Activated T-cell treated with anti-CD3 and anti-CD28 coated beads, Interleukin-2, amount 50 U/mL, for 4 hours (primary cell): ENCODE measurements at regions not wholly inside any gene's neighbourhood (a gene's known extent, or its start where the extent isn't known, plus 50 kb on each side); places are given as distances from the start of the nearest gene placed in this dataset.

Experiments used
- ATAC-seq, 2 donors: fragments of 200-7000 bp; cut with Tn5 transposase; one replicate each; pipeline ENCODE4 v1.10.0; 2021
- DNase-seq: peaks from one replicate; pipeline ENCODE4 v3.0.0-alpha.2; 2020
- H3K27me3 Mint-ChIP-seq: one replicate; pipeline ENCODE4 v1.8.0; 2021; ENCODE audit warnings: low read depth, mixed read lengths
- H3K36me3 Mint-ChIP-seq: one replicate; pipeline ENCODE4 v1.8.0; 2022; ENCODE audit warnings: mixed read lengths; ENCODE audit not compliant: insufficient read depth
- H3K4me1 Mint-ChIP-seq: one replicate; pipeline ENCODE4 v1.8.0; 2021; ENCODE audit warnings: low read depth, mixed read lengths
- H3K4me3 Mint-ChIP-seq: one replicate; pipeline ENCODE4 v1.8.0; 2021; ENCODE audit warnings: mild to moderate bottlenecking, moderate library complexity, mixed read lengths
- H3K9me3 Mint-ChIP-seq: one replicate; pipeline ENCODE4 v1.8.0; 2021; ENCODE audit warnings: mixed read lengths

- no peaks in the 10 kb centered on the region for H3K36me3 Mint-ChIP-seq
- DNase-seq (no peak), ATAC-seq (no peak)
- no peak overlapping the region for H3K4me3 Mint-ChIP-seq
- peaks cover 17% of the 10 kb centered on the region for H3K9me3 Mint-ChIP-seq
- no peaks in the 10 kb centered on the region for H3K4me1 Mint-ChIP-seq
- no peaks in the 10 kb centered on the region for H3K27me3 Mint-ChIP-seq
Observed at GRCh38 chr14:87465770-87466169, 527.2 kb downstream of the GALC start.

DNA sequence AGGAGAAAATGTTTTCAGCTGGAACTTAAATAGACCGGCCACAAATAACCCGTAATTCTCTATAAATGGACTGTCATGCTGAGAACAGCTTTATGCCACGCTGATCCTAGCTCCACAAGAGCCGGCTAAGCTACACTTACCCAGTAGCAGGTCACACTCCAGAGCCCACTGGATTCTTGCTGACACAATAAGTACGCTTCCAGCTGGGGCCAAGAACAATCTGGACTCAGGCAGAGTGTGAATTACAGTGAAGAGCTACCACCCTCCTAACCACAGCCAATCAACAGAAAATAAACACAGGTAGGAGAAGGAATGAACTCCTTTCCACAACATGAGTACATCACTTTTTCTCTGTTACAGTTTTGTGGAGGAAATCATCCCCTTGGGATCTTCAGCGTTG, 531.3 kb downstream of the GALC start:
- no peak for ATAC-seq
- DNase-seq, result no peak
- Mint-ChIP-seq H3K9me3 (peaks cover 14% of the 10 kb centered on the region), H3K36me3 (no peaks in the 10 kb centered on the region), H3K4me1 (no peaks in the 10 kb centered on the region), H3K27me3 (no peaks in the 10 kb centered on the region), H3K4me3 (no peak overlapping the region)

GRCh38 chr14:87457720-87458119, 535.3 kb downstream of the GALC start:
- ATAC-seq (no peak), DNase-seq (no peak)
- Mint-ChIP-seq H3K9me3 (peaks cover 9% of the 10 kb centered on the region), H3K36me3 (no peaks in the 10 kb centered on the region), H3K4me3 (no peak overlapping the region), H3K27me3 (no peaks in the 10 kb centered on the region), H3K4me1 (no peaks in the 10 kb centered on the region)

DNA sequence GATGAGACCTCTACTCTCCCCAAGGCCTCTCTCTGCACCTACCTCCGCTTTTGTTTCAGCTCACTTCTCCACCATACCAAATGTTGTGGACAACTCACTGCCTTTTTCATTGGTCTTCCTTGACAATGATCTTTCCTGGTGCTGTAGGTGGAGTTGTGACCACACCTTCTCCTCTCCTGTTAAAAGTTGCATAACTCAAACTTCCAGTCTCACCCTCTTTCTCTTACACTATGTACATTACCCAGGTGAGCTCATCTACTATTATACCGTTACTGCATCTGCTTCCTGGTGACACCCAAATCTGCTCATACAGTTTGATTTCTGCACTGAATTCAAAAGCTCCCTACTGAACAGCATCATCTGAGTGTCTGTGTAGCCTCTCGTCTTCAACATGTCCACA, 542.8 kb downstream of the GALC start:
- Mint-ChIP-seq H3K36me3 (no peaks in the 10 kb centered on the region), H3K4me3 (no peak overlapping the region), H3K27me3 (no peaks in the 10 kb centered on the region), H3K4me1 (no peaks in the 10 kb centered on the region), H3K9me3 (peaks cover 8% of the 10 kb centered on the region)
- DNase-seq (no peak), ATAC-seq (no peak)

DNA sequence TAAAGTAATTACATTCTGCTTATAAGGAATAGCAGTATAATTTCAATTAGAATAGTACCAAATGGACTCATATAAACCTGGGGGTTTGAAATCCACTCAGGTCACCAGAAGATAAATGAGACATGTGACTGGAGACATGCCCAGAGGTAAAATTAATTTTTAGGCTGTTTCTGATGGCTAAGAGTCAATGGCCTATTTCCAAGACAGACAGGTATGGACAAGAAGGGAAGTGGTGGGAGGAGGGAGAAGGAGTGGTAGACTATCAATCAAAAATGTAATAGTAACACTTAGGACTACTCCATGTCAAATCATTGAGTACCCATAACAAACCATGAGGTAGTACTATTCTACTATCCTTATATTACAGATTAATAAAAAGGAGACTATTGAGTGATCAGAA, 544.0 kb downstream of the GALC start:
- peaks cover 8% of the 10 kb centered on the region for H3K9me3 Mint-ChIP-seq
- no peak overlapping the region for H3K4me3 Mint-ChIP-seq
- no peaks in the 10 kb centered on the region for H3K4me1 Mint-ChIP-seq
- ATAC-seq (no peak), DNase-seq (no peak)
- no peaks in the 10 kb centered on the region for H3K27me3 Mint-ChIP-seq
- no peaks in the 10 kb centered on the region for H3K36me3 Mint-ChIP-seq

DNA sequence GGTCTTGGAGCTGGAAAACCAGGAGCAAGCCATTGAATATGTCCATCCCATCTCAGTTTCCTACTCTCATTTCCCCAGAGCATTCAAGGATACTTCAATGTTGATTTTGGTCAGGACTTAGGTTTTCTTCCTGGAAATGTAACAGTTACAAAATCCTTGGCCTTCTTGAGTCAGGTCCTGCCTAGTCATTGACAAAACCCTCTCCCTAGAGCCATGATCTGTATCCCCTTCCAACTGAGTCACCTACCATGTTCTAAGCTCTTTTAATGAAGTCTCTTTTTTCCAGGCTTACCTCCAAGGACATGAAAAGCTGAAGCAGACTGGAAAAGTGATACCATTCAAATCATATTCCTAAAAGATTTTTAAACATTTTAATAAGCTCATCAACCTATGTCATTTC, 549.2 kb downstream of the GALC start:
- ATAC-seq (no peak), DNase-seq (no peak)
- no peak overlapping the region for H3K4me3 Mint-ChIP-seq
- no peaks in the 10 kb centered on the region for H3K27me3 Mint-ChIP-seq
- no peaks in the 10 kb centered on the region for H3K4me1 Mint-ChIP-seq
- H3K36me3 Mint-ChIP-seq, result no peaks in the 10 kb centered on the region
- H3K9me3 Mint-ChIP-seq, result peaks cover 8% of the 10 kb centered on the region

GRCh38 chr14:87443039-87443438, 549.9 kb downstream of the GALC start:
- H3K4me3 Mint-ChIP-seq, result no peak overlapping the region
- DNase-seq (no peak), ATAC-seq (no peak)
- no peaks in the 10 kb centered on the region for H3K27me3 Mint-ChIP-seq
- no peaks in the 10 kb centered on the region for H3K4me1 Mint-ChIP-seq
- H3K9me3 Mint-ChIP-seq, result peaks cover 12% of the 10 kb centered on the region
- no peaks in the 10 kb centered on the region for H3K36me3 Mint-ChIP-seq

- ATAC-seq, result no peak
- peaks cover 13% of the 10 kb centered on the region for H3K9me3 Mint-ChIP-seq
- no peaks in the 10 kb centered on the region for H3K4me1 Mint-ChIP-seq
- no peak for DNase-seq
- no peaks in the 10 kb centered on the region for H3K36me3 Mint-ChIP-seq
- H3K27me3 Mint-ChIP-seq, result no peaks in the 10 kb centered on the region
- H3K4me3 Mint-ChIP-seq, result no peak overlapping the region
Observed at GRCh38 chr14:87437158-87437557, 555.8 kb downstream of the GALC start.

GRCh38 chr14:87434680-87435079, 558.3 kb downstream of the GALC start:
- DNase-seq (no peak), ATAC-seq (no peak)
- no peaks in the 10 kb centered on the region for H3K27me3 Mint-ChIP-seq
- H3K4me1 Mint-ChIP-seq, result no peaks in the 10 kb centered on the region
- H3K9me3 Mint-ChIP-seq, result peaks cover 16% of the 10 kb centered on the region
- H3K36me3 Mint-ChIP-seq, result no peaks in the 10 kb centered on the region
- H3K4me3 Mint-ChIP-seq, result no peak overlapping the region

GRCh38 chr14:87434011-87434410, 559.0 kb downstream of the GALC start:
- peaks cover 16% of the 10 kb centered on the region for H3K9me3 Mint-ChIP-seq
- ATAC-seq (no peak), DNase-seq (no peak)
- no peaks in the 10 kb centered on the region for H3K27me3 Mint-ChIP-seq
- no peaks in the 10 kb centered on the region for H3K36me3 Mint-ChIP-seq
- no peaks in the 10 kb centered on the region for H3K4me1 Mint-ChIP-seq
- H3K4me3 Mint-ChIP-seq, result no peak overlapping the region

GRCh38 chr14:87432698-87433097, 560.3 kb downstream of the GALC start:
- Mint-ChIP-seq H3K4me1 (no peaks in the 10 kb centered on the region), H3K9me3 (peaks cover 11% of the 10 kb centered on the region), H3K36me3 (no peaks in the 10 kb centered on the region), H3K27me3 (no peaks in the 10 kb centered on the region), H3K4me3 (no peak overlapping the region)
- no peak for ATAC-seq
- DNase-seq, result no peak

GRCh38 chr14:87430810-87431209, 562.2 kb downstream of the GALC start:
- H3K4me3 Mint-ChIP-seq, result no peak overlapping the region
- DNase-seq, result no peak
- no peaks in the 10 kb centered on the region for H3K27me3 Mint-ChIP-seq
- no peaks in the 10 kb centered on the region for H3K36me3 Mint-ChIP-seq
- no peaks in the 10 kb centered on the region for H3K4me1 Mint-ChIP-seq
- ATAC-seq, result no peak
- H3K9me3 Mint-ChIP-seq, result peaks cover 11% of the 10 kb centered on the region

DNA sequence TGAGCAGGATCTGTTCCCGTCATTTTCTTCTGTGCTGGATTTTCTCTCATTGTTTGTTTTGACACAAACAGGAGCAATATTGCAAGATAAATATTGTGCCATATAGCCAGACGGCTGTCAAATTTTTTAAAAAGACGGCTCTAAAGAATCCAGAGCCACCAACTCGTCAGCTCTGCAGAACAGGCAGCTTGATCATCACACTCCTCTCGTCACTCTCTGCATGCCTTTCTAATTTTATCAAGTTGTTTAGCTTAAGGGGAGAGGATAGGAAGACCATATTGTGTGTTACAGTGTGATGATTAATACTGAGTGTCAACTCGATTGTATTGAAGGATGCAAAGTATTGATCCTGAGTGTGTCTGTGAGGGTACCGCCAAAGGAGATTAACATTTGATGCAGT, 562.8 kb downstream of the GALC start:
- Mint-ChIP-seq H3K27me3 (no peaks in the 10 kb centered on the region), H3K4me1 (no peaks in the 10 kb centered on the region), H3K9me3 (peaks cover 11% of the 10 kb centered on the region), H3K36me3 (no peaks in the 10 kb centered on the region), H3K4me3 (no peak overlapping the region)
- ATAC-seq, result no peak
- DNase-seq, result no peak

DNA sequence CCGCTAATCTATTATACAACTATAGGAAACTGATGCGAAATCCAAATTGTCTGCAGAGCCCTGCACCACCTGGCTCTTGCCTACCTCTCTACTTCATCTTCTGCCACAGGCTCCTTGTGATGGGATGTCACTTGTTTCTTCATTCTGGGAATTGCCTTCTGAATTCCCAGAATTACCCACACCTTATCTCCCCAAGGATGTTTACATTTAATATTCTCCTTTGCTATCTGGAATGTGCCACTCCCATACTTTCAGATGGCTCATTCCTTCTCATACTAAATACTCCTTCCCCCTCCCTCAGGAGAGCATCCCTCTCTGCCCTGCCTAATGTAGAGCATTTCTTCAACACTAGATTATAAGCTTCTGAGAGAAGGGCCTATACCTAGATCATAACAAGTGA, 573.1 kb downstream of the GALC start:
- no peaks in the 10 kb centered on the region for H3K36me3 Mint-ChIP-seq
- H3K27me3 Mint-ChIP-seq, result peaks cover 2% of the 10 kb centered on the region
- H3K9me3 Mint-ChIP-seq, result peaks cover 6% of the 10 kb centered on the region
- no peaks in the 10 kb centered on the region for H3K4me1 Mint-ChIP-seq
- DNase-seq, result no peak
- ATAC-seq, result no peak
- no peak overlapping the region for H3K4me3 Mint-ChIP-seq

DNA sequence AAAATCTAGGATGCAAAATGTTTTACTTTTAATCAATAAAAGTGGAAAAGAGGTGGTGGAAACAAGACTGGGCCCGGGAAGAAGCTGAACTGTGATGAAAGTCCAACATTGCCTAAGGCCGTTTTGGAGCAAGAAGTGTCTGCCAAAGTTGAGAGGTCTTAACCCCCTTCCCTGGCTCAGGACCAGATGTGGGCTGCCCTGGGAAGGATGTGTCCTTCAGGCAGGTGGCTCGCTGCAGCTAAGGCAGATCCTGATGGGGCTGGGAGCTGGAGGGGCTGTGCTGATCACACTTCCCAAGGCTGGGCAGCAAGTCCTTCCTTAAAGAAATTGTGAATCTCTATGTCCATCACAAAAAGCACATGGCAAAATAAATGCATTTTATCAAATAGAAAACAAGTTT, 581.6 kb downstream of the GALC start:
- Mint-ChIP-seq H3K4me3 (no peak overlapping the region), H3K27me3 (no peaks in the 10 kb centered on the region)
- ATAC-seq, result no peak

DNA sequence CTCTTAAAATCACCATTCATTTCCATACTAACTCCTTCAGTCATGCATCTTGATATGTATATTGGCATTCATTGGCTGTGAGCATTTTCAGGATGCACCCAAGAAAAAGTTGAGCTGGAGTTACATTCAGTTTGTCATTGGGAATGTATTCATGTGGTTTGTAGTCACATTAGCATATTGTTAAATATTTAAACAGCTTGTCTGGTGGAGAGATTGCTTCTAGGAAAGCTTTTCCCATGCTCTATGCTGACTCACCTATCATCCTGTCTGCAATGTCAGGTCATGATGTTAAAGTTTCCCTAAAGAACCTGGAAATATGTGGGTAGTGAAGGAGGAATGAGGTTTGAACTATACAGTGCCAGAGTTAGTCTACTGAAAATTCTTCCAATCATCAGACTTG, 583.6 kb downstream of the GALC start:
- Mint-ChIP-seq H3K9me3 (peaks cover 3% of the 10 kb centered on the region), H3K36me3 (no peaks in the 10 kb centered on the region)
- DNase-seq, result no peak

More for the DNA sequence above, 581.6 kb downstream of the GALC start:
- Mint-ChIP-seq H3K36me3 (no peaks in the 10 kb centered on the region), H3K9me3 (peaks cover 3% of the 10 kb centered on the region), H3K4me1 (no peaks in the 10 kb centered on the region)
- no peak for DNase-seq

More for the DNA sequence above, 583.6 kb downstream of the GALC start:
- Mint-ChIP-seq H3K27me3 (no peaks in the 10 kb centered on the region), H3K4me1 (no peaks in the 10 kb centered on the region), H3K4me3 (no peak overlapping the region)
- ATAC-seq, result no peak
